NB4 (cell line): ENCODE measurements at regions not wholly inside any gene's neighbourhood (a gene's known extent, or its start where the extent isn't known, plus 50 kb on each side); places are given as distances from the start of the nearest gene placed in this dataset.

Source experiments
- CTCF ChIP-seq: IDR thresholded peaks from one replicate; pipeline ENCODE4 v1.5.1; 2012; ENCODE audit warnings: low read depth, low read length
- POLR2A ChIP-seq: IDR thresholded peaks from 2 replicates; pipeline ENCODE4 v1.6.1; 2011; ENCODE audit warnings: mild to moderate bottlenecking; ENCODE audit not compliant: insufficient read length; ENCODE audit errors: extremely low read depth
- TF ChIP-seq, protein P1 (sequence below): IDR thresholded peaks from 2 replicates; pipeline ENCODE4 v1.6.1; 2011; ENCODE audit warnings: low read depth, low read length

DNA sequence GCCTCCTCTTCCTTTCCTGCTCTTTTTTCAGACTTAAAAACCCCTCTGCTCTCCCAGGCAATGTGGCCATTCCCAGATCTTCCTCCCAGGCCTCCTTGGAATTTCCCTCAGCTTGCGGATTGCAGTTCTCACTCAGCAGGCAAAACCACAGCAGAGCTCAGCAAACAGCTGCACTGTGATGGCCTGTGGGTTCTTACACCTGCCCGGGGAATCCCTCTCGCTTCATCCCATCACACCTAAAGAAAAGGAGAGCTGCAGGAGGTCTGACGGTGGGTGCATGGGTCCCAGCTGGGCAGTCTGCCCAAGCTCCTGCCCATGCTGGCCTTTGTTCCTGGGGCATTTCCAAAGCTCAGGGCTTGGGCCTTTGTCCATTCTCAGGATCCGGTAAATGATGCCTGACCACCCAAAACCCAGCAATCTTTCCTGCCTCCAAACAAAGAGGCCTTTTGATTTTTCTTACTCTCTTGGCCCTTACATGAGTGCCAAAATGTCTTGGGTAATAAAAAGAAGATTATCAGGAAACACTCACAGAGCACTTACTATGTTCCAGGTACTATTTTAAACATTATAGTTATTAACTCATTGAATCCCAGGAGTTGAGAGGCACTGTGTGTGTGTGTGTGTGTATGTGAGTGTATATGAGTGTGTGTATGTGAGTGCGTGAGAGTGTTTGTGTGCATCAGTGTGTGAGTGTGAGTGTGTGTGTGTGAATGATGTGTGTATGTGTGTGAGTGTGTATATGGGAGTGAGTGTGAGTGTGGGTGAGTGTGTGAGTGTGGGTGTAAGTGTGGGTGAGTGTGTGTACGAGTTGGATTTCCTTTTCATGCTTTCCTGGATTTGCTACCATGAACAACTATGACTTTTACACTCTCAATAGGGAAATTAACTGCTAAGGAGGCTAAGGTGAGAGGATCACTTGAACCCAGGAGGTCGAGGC lies 64.5 kb upstream of the PODXL start:
- no peak for TF ChIP-seq CTCF
- no peak for TF ChIP-seq POLR2A
- TF ChIP-seq, protein P1, sequence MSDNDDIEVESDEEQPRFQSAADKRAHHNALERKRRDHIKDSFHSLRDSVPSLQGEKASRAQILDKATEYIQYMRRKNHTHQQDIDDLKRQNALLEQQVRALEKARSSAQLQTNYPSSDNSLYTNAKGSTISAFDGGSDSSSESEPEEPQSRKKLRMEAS: no peak
